Brain microvascular endothelial cell (primary cell): ENCODE measurements at regions not wholly inside any gene's neighbourhood (a gene's known extent, or its start where the extent isn't known, plus 50 kb on each side); places are given as distances from the start of the nearest gene placed in this dataset.
A peak's percentile ranks its signal among the peaks of the same experiment; 100 is the strongest.

Source experiments
- DNase-seq: peaks from one replicate; pipeline ENCODE4 v3.0.0-alpha.2; 2020
- H3K27ac ChIP-seq: fragments of 250-450 bp; sonication (Bioruptor Pico); 2 replicates; pipeline ENCODE4 v1.5.1; 2020; ENCODE audit warnings: mild to moderate bottlenecking, moderate library complexity
- H3K27me3 ChIP-seq: fragments of 250-450 bp; sonication (Bioruptor Pico); replicated peaks from 2 replicates; pipeline ENCODE4 v1.5.1; 2020; ENCODE audit warnings: mild to moderate bottlenecking
- H3K36me3 ChIP-seq: fragments of 250-450 bp; sonication (Bioruptor Pico); replicated peaks from 2 replicates; pipeline ENCODE4 v1.5.1; 2020; ENCODE audit warnings: mild to moderate bottlenecking
- H3K4me3 ChIP-seq: 2 replicates; pipeline ENCODE4 v1.5.1; 2011; ENCODE audit warnings: low read depth, mild to moderate bottlenecking, control low read depth, low read length, moderate library complexity
- in situ Hi-C: cut with HindIII; loops from 2 replicates; pipeline ENCODE4 v1.10.0; 2017; ENCODE audit warnings: low sequenced_read_pairs, low pct_ligation_motif_present
- TF ChIP-seq, protein P1 (sequence below): IDR thresholded peaks from 2 replicates; pipeline ENCODE4 v1.5.1; 2011; ENCODE audit warnings: low read depth, mild to moderate bottlenecking, moderate library complexity, low read length, control low read depth, inconsistent platforms; ENCODE audit errors: missing control alignments

DNA sequence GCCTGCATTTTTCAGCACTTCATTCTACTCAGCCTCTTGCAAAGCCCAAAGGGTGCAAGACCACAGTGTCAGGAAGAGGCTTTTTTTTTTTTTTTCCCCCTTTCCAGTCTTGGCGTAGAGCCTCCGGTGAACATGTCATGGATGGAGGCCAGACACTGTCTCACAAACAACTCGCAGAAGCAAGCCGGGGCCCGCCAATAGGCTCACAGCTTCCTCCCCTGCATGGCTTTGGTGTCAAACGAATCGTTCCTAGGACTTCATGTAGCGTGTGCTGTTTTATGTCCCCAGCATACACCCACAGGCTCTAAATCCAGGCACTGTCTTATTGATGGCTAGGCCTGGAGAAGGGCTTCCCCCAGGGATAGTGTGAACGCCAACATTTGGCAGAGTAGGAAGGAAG is 457.7 kb upstream of the MAF start:
- Histone ChIP-seq H3K27ac (no peak overlapping the region), H3K27me3 (no peaks in the 10 kb centered on the region), H3K36me3 (no peaks in the 10 kb centered on the region), H3K4me3 (no peak overlapping the region)
- in situ Hi-C loops: no loop called here
- TF ChIP-seq, protein P1, sequence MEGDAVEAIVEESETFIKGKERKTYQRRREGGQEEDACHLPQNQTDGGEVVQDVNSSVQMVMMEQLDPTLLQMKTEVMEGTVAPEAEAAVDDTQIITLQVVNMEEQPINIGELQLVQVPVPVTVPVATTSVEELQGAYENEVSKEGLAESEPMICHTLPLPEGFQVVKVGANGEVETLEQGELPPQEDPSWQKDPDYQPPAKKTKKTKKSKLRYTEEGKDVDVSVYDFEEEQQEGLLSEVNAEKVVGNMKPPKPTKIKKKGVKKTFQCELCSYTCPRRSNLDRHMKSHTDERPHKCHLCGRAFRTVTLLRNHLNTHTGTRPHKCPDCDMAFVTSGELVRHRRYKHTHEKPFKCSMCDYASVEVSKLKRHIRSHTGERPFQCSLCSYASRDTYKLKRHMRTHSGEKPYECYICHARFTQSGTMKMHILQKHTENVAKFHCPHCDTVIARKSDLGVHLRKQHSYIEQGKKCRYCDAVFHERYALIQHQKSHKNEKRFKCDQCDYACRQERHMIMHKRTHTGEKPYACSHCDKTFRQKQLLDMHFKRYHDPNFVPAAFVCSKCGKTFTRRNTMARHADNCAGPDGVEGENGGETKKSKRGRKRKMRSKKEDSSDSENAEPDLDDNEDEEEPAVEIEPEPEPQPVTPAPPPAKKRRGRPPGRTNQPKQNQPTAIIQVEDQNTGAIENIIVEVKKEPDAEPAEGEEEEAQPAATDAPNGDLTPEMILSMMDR: no peak
- no peak for DNase-seq

DNA sequence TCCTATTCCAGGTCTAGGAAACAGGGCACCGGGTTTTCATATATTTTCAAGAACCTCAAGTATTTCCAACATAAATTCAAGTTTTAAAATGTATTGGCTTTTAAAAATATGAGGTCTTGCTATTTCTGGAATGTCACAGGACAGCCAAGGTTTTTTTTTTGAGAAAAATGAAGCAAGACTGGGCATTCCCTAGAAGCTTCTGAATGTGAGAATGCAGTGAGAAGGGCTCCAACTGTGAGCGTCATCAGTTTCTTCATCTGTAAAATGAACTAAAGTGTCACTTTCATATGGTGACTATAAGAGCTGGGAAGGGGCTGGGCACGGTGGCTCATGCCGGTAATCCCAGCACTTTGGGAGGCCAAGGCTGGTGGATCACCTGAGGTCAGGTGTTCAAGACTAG is 455.8 kb upstream of the MAF start:
- in situ Hi-C loops: no loop called here
- Histone ChIP-seq H3K27me3 (no peaks in the 10 kb centered on the region), H3K27ac (no peak overlapping the region), H3K4me3 (no peak overlapping the region), H3K36me3 (no peaks in the 10 kb centered on the region)
- DNase-seq: peak; percentile 51
- TF ChIP-seq, protein P1: no peak

DNA sequence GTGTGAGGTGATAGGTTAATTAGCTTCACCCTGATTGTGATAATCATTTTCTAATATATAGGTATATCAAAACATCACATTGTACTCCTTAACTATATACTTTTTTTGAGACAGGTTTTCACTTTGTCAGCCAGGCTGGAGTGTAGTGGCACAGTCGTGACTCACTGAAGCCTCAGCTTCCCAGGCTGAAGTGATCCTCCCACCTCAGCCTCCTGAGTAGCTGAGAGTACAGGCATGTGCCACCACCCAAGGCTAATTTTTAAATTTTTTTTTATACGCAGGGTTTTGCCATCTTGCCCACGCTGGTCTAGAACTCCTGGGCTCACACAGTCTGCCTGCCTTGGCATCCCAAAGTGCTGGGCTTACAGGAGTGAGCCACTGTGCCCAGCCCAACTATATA is 455.3 kb upstream of the MAF start:
- no peak for DNase-seq
- H3K36me3 ChIP-seq: no peaks in the 10 kb centered on the region
- H3K27me3 ChIP-seq: no peaks in the 10 kb centered on the region
- in situ Hi-C loops: no loop called here
- H3K27ac ChIP-seq: no peak overlapping the region
- no peak overlapping the region for H3K4me3 ChIP-seq
- TF ChIP-seq, protein P1: no peak

DNA sequence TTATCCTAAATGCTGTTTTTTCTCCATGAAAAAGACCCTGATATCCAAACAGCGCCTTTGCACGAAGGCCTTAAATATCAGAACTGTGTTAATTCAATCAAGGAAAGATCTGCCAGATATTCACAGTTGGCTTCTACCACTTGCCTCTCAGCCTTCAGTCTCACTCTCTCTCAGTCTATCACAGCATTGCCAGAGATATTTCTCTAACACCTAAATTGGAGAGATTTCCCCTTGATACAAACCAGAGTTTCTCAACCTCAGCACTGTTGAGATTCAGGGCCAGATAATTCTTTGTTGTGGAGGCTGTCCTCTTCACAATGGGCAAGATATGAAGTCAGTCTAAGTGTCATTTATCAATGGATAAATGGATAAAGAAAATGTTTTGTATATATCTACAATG is 454.1 kb upstream of the MAF start:
- in situ Hi-C loops: no loop called here
- TF ChIP-seq, protein P1: no peak
- no peak for DNase-seq

DNA sequence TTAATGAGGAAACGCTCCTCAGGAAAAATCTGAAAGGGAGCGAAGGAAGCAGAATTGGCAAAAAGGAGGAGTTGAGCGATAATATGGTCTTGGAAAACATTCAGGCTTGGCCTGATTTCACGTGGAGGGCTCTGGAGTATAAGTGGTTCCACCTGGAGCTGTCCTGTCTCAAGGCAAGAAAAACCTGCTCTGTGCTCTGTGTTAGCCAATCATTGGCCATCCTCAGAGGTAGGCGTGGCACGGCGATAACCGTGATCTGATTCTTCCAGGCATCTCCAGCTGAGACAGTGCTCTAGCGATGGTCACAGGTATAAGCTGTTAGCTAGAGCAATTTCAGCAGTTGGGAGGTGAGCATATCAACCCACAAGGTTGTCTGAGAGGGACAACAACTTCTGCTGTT is 450.5 kb upstream of the MAF start:
- Histone ChIP-seq H3K27ac (no peak overlapping the region), H3K4me3 (no peak overlapping the region), H3K27me3 (no peaks in the 10 kb centered on the region), H3K36me3 (no peaks in the 10 kb centered on the region)
- no peak for DNase-seq
- in situ Hi-C loops: no loop called here
- TF ChIP-seq, protein P1: no peak

More for the DNA sequence above, 454.1 kb upstream of the MAF start:
- H3K27me3 ChIP-seq: no peaks in the 10 kb centered on the region
- no peak overlapping the region for H3K27ac ChIP-seq
- H3K36me3 ChIP-seq: no peaks in the 10 kb centered on the region
- H3K4me3 ChIP-seq: no peak overlapping the region

DNA sequence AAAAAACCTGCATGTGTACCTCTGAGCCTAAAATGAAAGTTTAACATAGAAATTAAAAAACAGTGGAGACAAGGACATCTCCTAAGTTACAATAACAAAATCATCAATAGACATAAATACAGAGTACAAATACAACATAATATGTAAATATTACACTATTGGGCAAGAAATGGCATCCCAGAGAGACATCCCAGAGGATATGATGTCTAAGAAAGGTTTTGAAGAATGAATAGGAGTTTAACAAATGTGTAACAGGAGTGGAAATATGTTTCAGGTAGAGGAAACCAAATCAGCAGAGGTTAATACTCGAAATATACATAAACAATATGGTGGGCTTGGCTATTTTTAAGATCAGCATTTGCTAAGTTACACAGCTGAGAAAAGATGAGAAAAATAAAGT is 447.7 kb upstream of the MAF start:
- in situ Hi-C loops: no loop called here
- Histone ChIP-seq H3K4me3 (no peak overlapping the region), H3K36me3 (no peaks in the 10 kb centered on the region), H3K27ac (no peak overlapping the region), H3K27me3 (no peaks in the 10 kb centered on the region)
- DNase-seq: no peak
- TF ChIP-seq, protein P1: no peak
